Breast epithelium (tissue), 4 donors: ENCODE measurements at regions not wholly inside any gene's neighbourhood (a gene's known extent, or its start where the extent isn't known, plus 50 kb on each side); places are given as distances from the start of the nearest gene placed in this dataset.
"Not testable (repeated sequence)": the region's sequence is repeated elsewhere in the genome, so short reads cannot be mapped to it uniquely, and the experiment has no call there.

Experiments
- DNase-seq, 2 donors: peaks; one replicate each; pipeline ENCODE4 v3.0.0-alpha.2; 2019; ENCODE audit warnings: low spot score in 2 of 2
- H3K27ac ChIP-seq, 2 donors: fragments of 200-600 bp; sonication (generic) in 1 of 2; one replicate each; pipeline ENCODE4 v1.5.1; 2016 to 2019; ENCODE audit warnings: mild to moderate bottlenecking in 1 of 2
- H3K27me3 ChIP-seq, 2 donors: fragments of 200-600 bp; sonication (generic) in 1 of 2; one replicate each; pipeline versions ENCODE4 v1.5.1 to v1.6.0; 2017 to 2019; ENCODE audit warnings: control low read depth in 1 of 2, mild to moderate bottlenecking in 1 of 2
- H3K36me3 ChIP-seq: fragments of 200-600 bp; one replicate; pipeline ENCODE4 v1.5.1; 2019
- H3K4me1 ChIP-seq, 2 donors: fragments of 200-600 bp; sonication (generic); one replicate each; pipeline ENCODE4 v1.5.1; 2016 to 2019; ENCODE audit warnings: control low read depth in 1 of 2
- H3K4me3 ChIP-seq, 3 donors: fragments of 200-600 bp; sonication (generic); 1 replicate in 2 of 3; 2 replicates in 1 of 3; pipeline ENCODE4 v1.5.1; 2016 to 2019; ENCODE audit warnings: mild to moderate bottlenecking in 3 of 3, moderate library complexity in 2 of 3
- H3K9me3 ChIP-seq, 2 donors: fragments of 200-600 bp; sonication (generic) in 1 of 2; one replicate each; pipeline ENCODE4 v1.5.1; 2016 to 2019; ENCODE audit warnings: control low read depth in 1 of 2
- POLR2A ChIP-seq: fragments of 450-650 bp; IDR thresholded peaks from one replicate; pipeline ENCODE4 v1.6.1; 2016; ENCODE audit warnings: antibody characterized with exemption, mild to moderate bottlenecking, moderate library complexity
- POLR2AphosphoS5 ChIP-seq, 3 donors: sonication (generic); formaldehyde crosslinking; IDR thresholded peaks; one replicate each; pipeline ENCODE4 v1.6.1; 2017; ENCODE audit warnings: antibody characterized with exemption in 3 of 3
- intact Hi-C: fragments of 100-400 bp; cut with DNase I; formaldehyde crosslinking; loops from one replicate; pipeline ENCODE4 v1.15.1; 2023; ENCODE audit warnings: low total_unique reads
- TF ChIP-seq, protein P1 (sequence below), 3 donors: fragments of 450-650 bp; IDR thresholded peaks; one replicate each; pipeline ENCODE4 v1.5.1; 2016 to 2017; ENCODE audit warnings: antibody characterized with exemption in 3 of 3, mild to moderate bottlenecking in 3 of 3, moderate library complexity in 3 of 3

DNA sequence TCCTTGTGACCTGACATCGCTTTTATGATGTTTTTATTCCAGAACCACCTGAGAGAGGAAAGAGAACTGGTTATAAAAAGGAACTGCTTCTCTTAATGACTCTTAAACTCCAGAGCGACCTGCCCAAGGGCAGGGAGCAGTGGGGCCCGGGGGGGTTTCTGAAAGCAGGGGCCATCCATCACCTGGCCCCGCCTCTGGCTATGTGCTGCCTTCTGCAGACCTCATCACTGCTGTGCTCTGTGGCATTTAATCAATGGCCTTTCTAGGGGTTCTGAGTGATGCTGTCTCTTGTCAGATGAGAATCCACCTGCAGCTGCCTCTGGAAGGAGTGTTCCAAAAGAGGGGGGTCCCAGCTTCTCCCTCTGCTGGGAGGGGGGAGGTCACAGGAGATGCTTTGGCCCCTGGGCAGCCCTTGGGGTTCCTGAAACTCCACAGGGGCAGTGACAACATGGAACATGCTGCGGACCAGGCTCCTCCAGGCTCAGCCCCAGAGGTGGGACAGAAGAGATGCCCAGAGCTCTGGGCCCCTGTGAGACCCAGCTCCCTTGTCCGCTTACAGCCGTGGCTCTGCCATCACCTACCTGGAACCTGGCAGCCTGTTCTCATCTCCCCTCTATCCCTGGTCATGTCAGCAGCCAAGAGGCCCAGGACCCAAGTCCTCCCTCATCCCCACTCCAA, 177.1 kb upstream of the SULF2 start:
- intact Hi-C loops: no loop called here
- H3K36me3 ChIP-seq: no peaks in the 10 kb centered on the region
- no peaks in the 10 kb centered on the region for H3K9me3 ChIP-seq
- H3K4me1 ChIP-seq: no peaks in the 10 kb centered on the region
- H3K4me3 ChIP-seq: no peak overlapping the region
- TF ChIP-seq POLR2AphosphoS5 (IDR thresholded peaks at IDR 0.05) (no peak), POLR2A (no peak)
- TF ChIP-seq, protein P1, sequence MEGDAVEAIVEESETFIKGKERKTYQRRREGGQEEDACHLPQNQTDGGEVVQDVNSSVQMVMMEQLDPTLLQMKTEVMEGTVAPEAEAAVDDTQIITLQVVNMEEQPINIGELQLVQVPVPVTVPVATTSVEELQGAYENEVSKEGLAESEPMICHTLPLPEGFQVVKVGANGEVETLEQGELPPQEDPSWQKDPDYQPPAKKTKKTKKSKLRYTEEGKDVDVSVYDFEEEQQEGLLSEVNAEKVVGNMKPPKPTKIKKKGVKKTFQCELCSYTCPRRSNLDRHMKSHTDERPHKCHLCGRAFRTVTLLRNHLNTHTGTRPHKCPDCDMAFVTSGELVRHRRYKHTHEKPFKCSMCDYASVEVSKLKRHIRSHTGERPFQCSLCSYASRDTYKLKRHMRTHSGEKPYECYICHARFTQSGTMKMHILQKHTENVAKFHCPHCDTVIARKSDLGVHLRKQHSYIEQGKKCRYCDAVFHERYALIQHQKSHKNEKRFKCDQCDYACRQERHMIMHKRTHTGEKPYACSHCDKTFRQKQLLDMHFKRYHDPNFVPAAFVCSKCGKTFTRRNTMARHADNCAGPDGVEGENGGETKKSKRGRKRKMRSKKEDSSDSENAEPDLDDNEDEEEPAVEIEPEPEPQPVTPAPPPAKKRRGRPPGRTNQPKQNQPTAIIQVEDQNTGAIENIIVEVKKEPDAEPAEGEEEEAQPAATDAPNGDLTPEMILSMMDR (IDR thresholded peaks at IDR 0.05): no peak
- no peaks in the 10 kb centered on the region for H3K27me3 ChIP-seq
- no peak for DNase-seq
- H3K27ac ChIP-seq: no peak overlapping the region

DNA sequence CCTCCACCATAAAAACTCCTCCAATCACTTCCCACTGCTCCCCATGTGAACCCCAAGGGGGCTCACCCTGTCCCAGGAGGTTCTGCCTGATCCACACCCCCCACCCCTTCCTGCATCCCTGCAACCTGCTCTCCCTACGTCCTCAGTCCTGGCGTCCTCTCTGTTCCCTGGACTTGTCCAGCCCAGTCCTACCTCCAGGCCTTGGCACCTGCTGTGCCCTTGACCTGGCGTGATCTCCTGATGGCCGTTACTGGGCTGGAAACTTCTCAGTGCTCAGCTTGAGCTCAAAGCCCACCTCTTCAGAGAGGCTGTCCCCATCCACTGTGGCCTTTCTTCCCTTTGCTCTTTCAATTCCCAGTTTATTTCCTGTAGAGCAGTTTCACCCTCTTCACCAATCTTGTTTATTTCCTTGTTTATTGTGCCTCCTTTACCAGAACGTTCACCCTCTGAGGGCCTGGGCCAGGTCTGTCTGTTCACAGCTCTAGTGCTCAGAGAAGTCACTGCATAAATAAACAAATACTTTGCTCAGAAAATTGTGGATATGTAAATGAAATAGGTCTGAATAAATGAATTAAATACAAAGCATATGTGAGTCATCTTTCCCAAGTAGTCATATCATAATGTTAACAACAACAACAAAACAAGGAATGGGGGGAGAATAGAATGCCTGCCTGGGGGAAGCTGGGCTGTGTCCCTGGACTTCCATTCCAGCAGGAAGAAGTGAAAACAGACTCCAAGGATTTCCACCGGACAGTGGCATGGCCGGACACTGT, 175.7 kb upstream of the SULF2 start:
- H3K9me3 ChIP-seq: no peaks in the 10 kb centered on the region
- no peak overlapping the region for H3K27ac ChIP-seq
- no peak for DNase-seq
- no peaks in the 10 kb centered on the region for H3K4me1 ChIP-seq
- no peaks in the 10 kb centered on the region for H3K27me3 ChIP-seq
- intact Hi-C loops: no loop called here
- TF ChIP-seq, protein P1 (IDR thresholded peaks at IDR 0.05): no peak
- no peak for TF ChIP-seq POLR2A
- TF ChIP-seq POLR2AphosphoS5 (IDR thresholded peaks at IDR 0.05): no peak
- no peaks in the 10 kb centered on the region for H3K36me3 ChIP-seq
- no peak overlapping the region for H3K4me3 ChIP-seq

DNA sequence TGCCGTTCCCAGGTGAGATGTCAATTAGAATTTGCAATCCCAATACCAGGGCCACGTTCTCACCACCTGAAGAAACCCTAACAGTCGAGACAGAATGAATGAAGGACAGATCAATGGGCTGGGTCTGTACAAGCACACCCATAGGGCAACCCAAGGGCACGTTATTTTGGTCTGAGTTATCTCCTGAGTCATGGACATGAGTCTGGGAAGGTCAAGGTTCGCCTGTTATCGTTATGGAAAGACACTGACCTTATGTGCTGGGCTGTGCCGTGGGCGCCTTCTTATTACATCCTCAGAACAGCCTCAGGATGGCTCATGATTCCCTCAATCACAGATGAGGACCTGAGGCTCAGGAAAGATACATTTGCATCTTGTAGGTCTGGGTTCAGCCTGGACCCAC, 175.0 kb upstream of the SULF2 start:
- no peaks in the 10 kb centered on the region for H3K4me1 ChIP-seq
- no peaks in the 10 kb centered on the region for H3K9me3 ChIP-seq
- no peaks in the 10 kb centered on the region for H3K36me3 ChIP-seq
- no peak for DNase-seq
- H3K4me3 ChIP-seq: no peak overlapping the region
- H3K27me3 ChIP-seq: no peaks in the 10 kb centered on the region
- intact Hi-C loops: no loop called here
- no peak overlapping the region for H3K27ac ChIP-seq
- TF ChIP-seq, protein P1 (IDR thresholded peaks at IDR 0.05): no peak
- no peak for TF ChIP-seq POLR2AphosphoS5 (IDR thresholded peaks at IDR 0.05)
- no peak for TF ChIP-seq POLR2A

DNA sequence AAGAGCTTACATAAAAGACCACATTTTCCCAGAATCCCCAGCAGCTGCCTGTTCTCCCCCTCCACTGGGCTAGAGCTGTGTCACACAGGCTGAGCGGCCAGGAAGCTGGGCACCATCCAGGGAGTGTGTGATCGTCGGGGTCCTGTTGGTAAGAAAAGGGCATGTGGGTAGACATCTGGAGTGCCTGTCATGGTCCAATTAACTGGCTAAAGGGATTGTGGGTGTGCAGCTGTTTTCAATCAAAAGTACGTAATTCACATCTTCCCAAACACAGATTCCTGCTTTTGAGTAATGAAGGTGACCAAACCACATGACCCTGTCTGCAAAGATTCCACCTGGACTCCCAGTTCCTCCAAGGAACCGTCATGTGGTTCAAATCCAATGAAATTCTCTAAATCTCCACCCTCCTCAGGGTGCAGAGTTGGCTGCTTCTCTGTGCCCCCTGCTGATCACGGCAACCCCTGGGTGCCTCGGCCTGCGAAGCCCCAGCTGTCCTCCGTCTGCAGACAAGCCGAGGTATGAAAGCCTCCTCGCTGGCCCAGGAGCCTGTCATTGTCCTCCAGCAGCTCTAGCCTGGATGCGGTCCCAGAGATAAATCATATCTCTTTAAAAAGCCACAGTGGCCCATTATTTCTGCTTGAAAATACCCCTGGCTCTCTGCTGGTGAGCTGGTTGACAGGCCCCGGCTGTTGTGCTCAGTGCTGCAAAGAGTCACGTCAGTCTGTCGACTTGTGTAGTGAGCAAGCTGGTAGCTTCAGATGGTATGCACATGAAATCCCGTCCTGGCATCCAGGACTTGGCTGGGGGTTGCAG, 172.9 kb upstream of the SULF2 start:
- H3K4me3 ChIP-seq, intact Hi-C loops, H3K9me3 ChIP-seq, H3K27me3 ChIP-seq, H3K4me1 ChIP-seq, H3K36me3 ChIP-seq, H3K27ac ChIP-seq, DNase-seq: not testable (repeated sequence)

DNA sequence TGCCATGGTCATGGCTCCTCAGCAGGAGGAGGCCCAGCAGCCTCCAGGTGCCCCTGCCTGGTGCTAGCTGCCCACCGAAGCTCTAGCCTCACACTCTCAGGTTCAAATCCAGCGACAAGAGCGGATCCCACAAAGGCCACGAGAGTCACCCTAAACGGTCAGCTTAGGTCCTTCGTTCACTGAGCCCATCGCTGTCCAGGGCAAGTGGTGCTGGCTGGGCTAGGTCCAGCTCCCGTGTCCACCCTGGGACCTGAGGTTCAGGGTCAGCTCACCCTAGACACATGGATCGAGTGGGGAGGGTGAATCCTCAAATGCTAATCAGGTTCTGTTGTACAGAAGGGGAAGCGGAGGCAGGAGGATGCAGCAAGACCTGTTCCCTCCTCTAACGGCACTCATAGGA, 171.9 kb upstream of the SULF2 start:
- no peaks in the 10 kb centered on the region for H3K36me3 ChIP-seq
- H3K4me1 ChIP-seq: no peaks in the 10 kb centered on the region
- no peak for DNase-seq
- H3K27me3 ChIP-seq: no peaks in the 10 kb centered on the region
- intact Hi-C loops: no loop called here
- H3K9me3 ChIP-seq: no peaks in the 10 kb centered on the region
- TF ChIP-seq POLR2A (no peak), POLR2AphosphoS5 (IDR thresholded peaks at IDR 0.05) (no peak)
- TF ChIP-seq, protein P1 (IDR thresholded peaks at IDR 0.05): no peak
- H3K4me3 ChIP-seq: no peak overlapping the region
- H3K27ac ChIP-seq: no peak overlapping the region
